Loucy (cell line): ENCODE measurements at regions not wholly inside any gene's neighbourhood (a gene's known extent, or its start where the extent isn't known, plus 50 kb on each side); places are given as distances from the start of the nearest gene placed in this dataset.

Source experiments
- H2AFZ ChIP-seq: fragments of 200-600 bp; sonication (generic); 2 replicates; pipeline ENCODE4 v1.6.0; 2016; ENCODE audit warnings: antibody characterized with exemption, mild to moderate bottlenecking, low read length, moderate library complexity
- H3F3A ChIP-seq: fragments of 200-600 bp; 2 replicates; pipeline ENCODE4 v1.6.0; 2016; ENCODE audit warnings: antibody characterized with exemption, low read depth, mild to moderate bottlenecking
- H3K27me3 ChIP-seq: fragments of 200-600 bp; sonication (generic); 2 replicates; pipeline ENCODE4 v1.6.1; 2014; ENCODE audit warnings: low read length, mild to moderate bottlenecking; ENCODE audit not compliant: insufficient read depth, poor library complexity, severe bottlenecking
- H3K36me3 ChIP-seq: fragments of 200-600 bp; sonication (generic); 2 replicates; pipeline ENCODE4 v1.6.1; 2016; ENCODE audit warnings: low read length; ENCODE audit not compliant: insufficient read depth
- H3K4me1 ChIP-seq: fragments of 200-600 bp; sonication (generic); 2 replicates; pipeline ENCODE4 v1.5.1; 2014; ENCODE audit warnings: low read length, mild to moderate bottlenecking; ENCODE audit not compliant: insufficient read depth, poor library complexity, severe bottlenecking
- H3K4me2 ChIP-seq: fragments of 200-600 bp; sonication (generic); 2 replicates; pipeline ENCODE4 v1.6.0; 2014; ENCODE audit warnings: antibody characterized with exemption, low read length, low read depth, mild to moderate bottlenecking; ENCODE audit not compliant: poor library complexity, severe bottlenecking
- H3K4me3 ChIP-seq: fragments of 200-600 bp; sonication (generic); 2 replicates; pipeline ENCODE4 v1.5.1; 2014; ENCODE audit warnings: low read length, mild to moderate bottlenecking, mixed read lengths; ENCODE audit not compliant: poor library complexity, severe bottlenecking
- H3K79me2 ChIP-seq: fragments of 200-600 bp; sonication (generic); 2 replicates; pipeline ENCODE4 v1.6.1; 2014; ENCODE audit warnings: low read length; ENCODE audit not compliant: insufficient read depth
- H3K9ac ChIP-seq: fragments of 200-600 bp; sonication (generic); 2 replicates; pipeline ENCODE4 v1.6.0; 2014; ENCODE audit warnings: mild to moderate bottlenecking, low read depth, low read length, moderate library complexity; ENCODE audit not compliant: poor library complexity, severe bottlenecking
- H3K9me2 ChIP-seq: fragments of 200-600 bp; sonication (generic); replicated peaks from 2 replicates; pipeline ENCODE4 v1.6.1; 2016; ENCODE audit warnings: low read depth, low read length, mixed read lengths
- H3K9me3 ChIP-seq: fragments of 200-600 bp; sonication (generic); 2 replicates; pipeline ENCODE4 v1.6.1; 2014; ENCODE audit warnings: mild to moderate bottlenecking, antibody characterized with exemption, low read length, low read depth; ENCODE audit not compliant: insufficient read depth
- H4K20me1 ChIP-seq: fragments of 200-600 bp; sonication (generic); 2 replicates; pipeline ENCODE4 v1.6.0; 2014; ENCODE audit warnings: antibody characterized with exemption, low read length, mild to moderate bottlenecking; ENCODE audit not compliant: insufficient read depth, poor library complexity, severe bottlenecking
- CTCF ChIP-seq: fragments of 200-600 bp; sonication (generic); conservative IDR thresholded peaks from 2 replicates; pipeline ENCODE4 v1.5.1; 2014; ENCODE audit warnings: mild to moderate bottlenecking, antibody characterized with exemption, low read length
- EZH2phosphoT487 ChIP-seq: fragments of 200-600 bp; IDR thresholded peaks from 2 replicates; pipeline ENCODE4 v1.6.1; 2018; ENCODE audit warnings: antibody characterized with exemption, mild to moderate bottlenecking, moderate library complexity, borderline replicate concordance

DNA sequence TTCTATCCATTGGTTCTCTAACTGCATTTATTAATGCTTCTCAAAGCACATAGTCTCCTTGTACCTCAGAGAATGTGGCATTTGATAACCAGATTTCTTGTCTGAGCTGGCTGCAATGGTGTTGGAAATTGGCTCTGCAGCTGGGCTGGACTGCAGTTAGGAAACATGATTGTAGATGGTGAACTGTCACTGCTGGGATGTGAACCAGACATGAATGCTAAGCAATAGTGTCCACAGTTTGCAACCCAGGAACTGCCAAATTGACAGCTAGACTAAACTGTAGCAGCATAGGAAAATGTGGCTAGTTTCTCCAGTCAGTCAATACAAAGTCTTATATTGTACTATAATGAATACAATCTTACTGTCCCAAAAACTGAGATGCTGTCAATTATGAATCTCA lies 656.6 kb upstream of the GOLIM4 start:
- H2AFZ ChIP-seq, result no peak overlapping the region
- H3K9me3 ChIP-seq, result no peaks in the 10 kb centered on the region
- H3K27me3 ChIP-seq, result no peaks in the 10 kb centered on the region
- no peaks in the 10 kb centered on the region for H3K4me1 ChIP-seq
- no peak for TF ChIP-seq EZH2phosphoT487
- no peak for TF ChIP-seq CTCF
- H3K9ac ChIP-seq, result no peak overlapping the region
- no peak overlapping the region for H3K4me3 ChIP-seq
- no peaks in the 10 kb centered on the region for H3K79me2 ChIP-seq
- no peaks in the 10 kb centered on the region for H3K9me2 ChIP-seq
- no peaks in the 10 kb centered on the region for H3K36me3 ChIP-seq
- H4K20me1 ChIP-seq, result no peaks in the 10 kb centered on the region
- H3K4me2 ChIP-seq, result no peak overlapping the region
- no peaks in the 10 kb centered on the region for H3F3A ChIP-seq

DNA sequence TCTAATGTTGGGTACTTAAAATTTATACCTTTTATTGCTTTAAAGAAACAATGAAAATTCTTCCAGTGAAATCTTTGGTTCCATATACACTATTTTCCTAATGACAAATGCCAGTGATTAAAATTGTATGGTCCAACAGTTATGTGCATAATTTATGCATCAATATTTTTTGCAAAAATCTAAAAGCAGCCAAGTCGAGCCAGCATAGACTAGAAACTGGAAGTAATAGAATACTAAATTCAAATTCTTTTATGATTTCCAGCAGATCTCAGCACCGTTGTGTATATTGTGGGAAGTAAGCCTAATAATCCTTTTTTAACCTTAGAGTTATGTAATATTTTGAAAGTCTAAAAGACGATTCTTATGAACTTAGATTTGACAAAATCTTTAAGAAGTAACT lies 652.0 kb upstream of the GOLIM4 start:
- H3K4me2 ChIP-seq, result no peak overlapping the region
- H3K79me2 ChIP-seq, result no peaks in the 10 kb centered on the region
- H3K36me3 ChIP-seq, result no peaks in the 10 kb centered on the region
- no peaks in the 10 kb centered on the region for H3K4me1 ChIP-seq
- H3K9ac ChIP-seq, result no peak overlapping the region
- H3K4me3 ChIP-seq, result no peak overlapping the region
- no peak overlapping the region for H2AFZ ChIP-seq
- no peak for TF ChIP-seq EZH2phosphoT487
- TF ChIP-seq CTCF, result no peak
- no peaks in the 10 kb centered on the region for H3F3A ChIP-seq
- H3K9me2 ChIP-seq, result no peaks in the 10 kb centered on the region
- no peaks in the 10 kb centered on the region for H4K20me1 ChIP-seq
- no peaks in the 10 kb centered on the region; the same call in 1 of the 2 replicates for H3K9me3 ChIP-seq
- H3K27me3 ChIP-seq, result no peaks in the 10 kb centered on the region

- no peak overlapping the region for H2AFZ ChIP-seq
- H3K9me3 ChIP-seq, result no peaks in the 10 kb centered on the region
- no peaks in the 10 kb centered on the region for H3F3A ChIP-seq
- H3K36me3 ChIP-seq, result no peaks in the 10 kb centered on the region
- H3K4me1 ChIP-seq, result no peaks in the 10 kb centered on the region
- H3K9ac ChIP-seq, result no peak overlapping the region
- H3K9me2 ChIP-seq, result no peaks in the 10 kb centered on the region
- no peaks in the 10 kb centered on the region for H3K27me3 ChIP-seq
- no peaks in the 10 kb centered on the region for H3K79me2 ChIP-seq
- H3K4me2 ChIP-seq, result no peak overlapping the region
- TF ChIP-seq CTCF, result no peak
- no peak for TF ChIP-seq EZH2phosphoT487
- no peaks in the 10 kb centered on the region for H4K20me1 ChIP-seq
- no peak overlapping the region for H3K4me3 ChIP-seq
Measured at GRCh38 chr3:168738527-168739325, 643.0 kb upstream of the GOLIM4 start.
